HG02588 (cell line): ENCODE measurements at regions not wholly inside any gene's neighbourhood (a gene's known extent, or its start where the extent isn't known, plus 50 kb on each side); places are given as distances from the start of the nearest gene placed in this dataset.
"Not testable (repeated sequence)": the region's sequence is repeated elsewhere in the genome, so short reads cannot be mapped to it uniquely, and the experiment has no call there.

Experiments used
- ATAC-seq: cut with Tn5 transposase; IDR thresholded peaks from one replicate; pipeline ENCODE4 v1.9.1; 2021; ENCODE audit warnings: mild to moderate bottlenecking, moderate library complexity; ENCODE audit not compliant: unreplicated experiment

GRCh38 chr7:34207810-34208209 is 302.5 kb downstream of the BMPER start:
- ATAC-seq = no peak

GRCh38 chr7:34208878-34209621 is 303.7 kb downstream of the BMPER start:
- no peak for ATAC-seq

GRCh38 chr7:34211018-34211417 is 305.7 kb downstream of the BMPER start:
- ATAC-seq = no peak

- ATAC-seq = no peak
Measured at GRCh38 chr7:34217972-34218371, 312.6 kb downstream of the BMPER start.

- no peak for ATAC-seq
Measured at GRCh38 chr7:34219153-34219718, 313.9 kb downstream of the BMPER start.

GRCh38 chr7:34220506-34221185 is 315.3 kb downstream of the BMPER start:
- no peak for ATAC-seq

- no peak for ATAC-seq
Measured at GRCh38 chr7:34222316-34222715, 317.0 kb downstream of the BMPER start.

- ATAC-seq = no peak
Measured at GRCh38 chr7:34222722-34223121, 317.4 kb downstream of the BMPER start.

GRCh38 chr7:34224281-34224680 is 318.9 kb downstream of the BMPER start:
- ATAC-seq = no peak

GRCh38 chr7:34225193-34225592 is 319.9 kb downstream of the BMPER start:
- no peak for ATAC-seq

- ATAC-seq = no peak
Measured at GRCh38 chr7:34227525-34227924, 322.2 kb downstream of the BMPER start.

- ATAC-seq = not testable (repeated sequence)
Measured at GRCh38 chr7:34235101-34235500, 329.8 kb downstream of the BMPER start.

GRCh38 chr7:34236057-34236456 is 330.7 kb downstream of the BMPER start:
- ATAC-seq = no peak

GRCh38 chr7:34236839-34237492 is 331.6 kb downstream of the BMPER start:
- ATAC-seq = no peak

- no peak for ATAC-seq
Measured at GRCh38 chr7:34237493-34237849, 332.1 kb downstream of the BMPER start.

GRCh38 chr7:34240417-34240816 is 335.1 kb downstream of the BMPER start:
- ATAC-seq = no peak

GRCh38 chr7:34242391-34242790 is 337.1 kb downstream of the BMPER start:
- no peak for ATAC-seq

GRCh38 chr7:34245246-34245645 is 339.9 kb downstream of the BMPER start:
- ATAC-seq = no peak

GRCh38 chr7:34247468-34247867 is 342.1 kb downstream of the BMPER start:
- ATAC-seq = no peak

- no peak for ATAC-seq
Measured at GRCh38 chr7:34249192-34249591, 343.9 kb downstream of the BMPER start.

- no peak for ATAC-seq
Measured at GRCh38 chr7:34260279-34260678, 354.9 kb downstream of the BMPER start.

- ATAC-seq = no peak
Measured at GRCh38 chr7:34263168-34263567, 357.8 kb downstream of the BMPER start.
